ENCODE measurements at regions not wholly inside any gene's neighbourhood (a gene's known extent, or its start where the extent isn't known, plus 50 kb on each side); places are given as distances from the start of the nearest gene placed in this dataset.
"Not testable (repeated sequence)": the region's sequence is repeated elsewhere in the genome, so short reads cannot be mapped to it uniquely, and the experiment has no call there.

GRCh38 chr1:194358208-194358581, 1171.8 kb upstream of the B3GALT2 start:
- DNase-seq, result no peak

- DNase-seq, result not testable (repeated sequence)
These were observed 1171.3 kb upstream of the B3GALT2 start for GRCh38 chr1:194357573-194358207.

- no peak for DNase-seq
These were observed 1169.2 kb upstream of the B3GALT2 start for GRCh38 chr1:194355488-194356106.

- DNase-seq, result no peak
These were observed 1166.7 kb upstream of the B3GALT2 start for GRCh38 chr1:194353121-194353520.

GRCh38 chr1:194347200-194347599, 1160.8 kb upstream of the B3GALT2 start:
- no peak for DNase-seq

GRCh38 chr1:194342484-194343262, 1156.3 kb upstream of the B3GALT2 start:
- no peak for DNase-seq

- DNase-seq, result no peak
These were observed 1155.2 kb upstream of the B3GALT2 start for GRCh38 chr1:194341587-194341986.

GRCh38 chr1:194339471-194339870, 1153.1 kb upstream of the B3GALT2 start:
- DNase-seq, result no peak

GRCh38 chr1:194338241-194338948, 1152.0 kb upstream of the B3GALT2 start:
- DNase-seq, result no peak

GRCh38 chr1:194333240-194333639, 1146.8 kb upstream of the B3GALT2 start:
- DNase-seq, result no peak

- DNase-seq, result no peak
These were observed 1145.3 kb upstream of the B3GALT2 start for GRCh38 chr1:194331758-194332157.

- no peak for DNase-seq
These were observed 1136.3 kb upstream of the B3GALT2 start for GRCh38 chr1:194322751-194323150.

GRCh38 chr1:194318790-194319280, 1132.4 kb upstream of the B3GALT2 start:
- no peak for DNase-seq

- DNase-seq, result no peak
These were observed 1123.3 kb upstream of the B3GALT2 start for GRCh38 chr1:194309697-194310096.

- DNase-seq, result no peak
These were observed 1122.9 kb upstream of the B3GALT2 start for GRCh38 chr1:194309269-194309668.

GRCh38 chr1:194300776-194301175, 1114.4 kb upstream of the B3GALT2 start:
- no peak for DNase-seq

GRCh38 chr1:194300340-194300739, 1113.9 kb upstream of the B3GALT2 start:
- DNase-seq, result no peak

- DNase-seq, result no peak
These were observed 1111.7 kb upstream of the B3GALT2 start for GRCh38 chr1:194298007-194298598.

GRCh38 chr1:194297094-194297493, 1110.7 kb upstream of the B3GALT2 start:
- DNase-seq, result no peak

GRCh38 chr1:194296201-194296600, 1109.8 kb upstream of the B3GALT2 start:
- no peak for DNase-seq

- no peak for DNase-seq
These were observed 1109.3 kb upstream of the B3GALT2 start for GRCh38 chr1:194295685-194296084.

- DNase-seq, result no peak
These were observed 1107.5 kb upstream of the B3GALT2 start for GRCh38 chr1:194293851-194294405.

GRCh38 chr1:194292966-194293365, 1106.6 kb upstream of the B3GALT2 start:
- no peak for DNase-seq

Measured in activated T-cell treated with anti-CD3 and anti-CD28 coated beads for 4 hours (primary cell).